Colonic mucosa (tissue), 4 donors: ENCODE measurements at regions not wholly inside any gene's neighbourhood (a gene's known extent, or its start where the extent isn't known, plus 50 kb on each side); places are given as distances from the start of the nearest gene placed in this dataset.

Experiments used
- DNase-seq: peaks from one replicate; pipeline ENCODE4 v3.0.0-alpha.2; 2020
- H3K27ac ChIP-seq: fragments of 200-600 bp; one replicate; pipeline ENCODE4 v1.8.0; 2021
- H3K27me3 ChIP-seq: fragments of 200-600 bp; one replicate; pipeline ENCODE4 v1.8.0; 2021
- H3K36me3 ChIP-seq: fragments of 200-600 bp; one replicate; pipeline ENCODE4 v1.8.0; 2021
- H3K4me1 ChIP-seq: fragments of 200-600 bp; one replicate; pipeline ENCODE4 v1.8.0; 2021; ENCODE audit warnings: mild to moderate bottlenecking
- H3K4me3 ChIP-seq: fragments of 200-600 bp; one replicate; pipeline ENCODE4 v1.8.0; 2021
- H3K9ac ChIP-seq, 2 donors: one replicate each; pipeline ENCODE4 v1.7.0; 2013; ENCODE audit warnings: control low read depth in 2 of 2, low read depth in 2 of 2, low read length in 2 of 2
- H3K9me3 ChIP-seq: fragments of 200-600 bp; one replicate; pipeline ENCODE4 v1.8.0; 2021
- CTCF ChIP-seq: fragments of 200-600 bp; IDR thresholded peaks from one replicate; pipeline ENCODE4 v1.8.0; 2022; ENCODE audit warnings: antibody characterized with exemption, mild to moderate bottlenecking
- intact Hi-C: fragments of 100-400 bp; cut with DNase I; formaldehyde crosslinking; loops from one replicate; pipeline ENCODE4 v1.14.1; 2022
- donor health status: healthy.
- donor health status: DM: no; HTN: no; CAD: no.
- donor health status: DM: no; HTN: no; CAD: no.

GRCh38 chr1:37262439-37263170, 211.8 kb upstream of the ZC3H12A start:
- H3K27me3 ChIP-seq, result no peaks in the 10 kb centered on the region
- no peak for DNase-seq
- H3K9ac ChIP-seq, result no peak overlapping the region
- no peak for TF ChIP-seq CTCF
- intact Hi-C loops, result no loop called here
- no peaks in the 10 kb centered on the region for H3K9me3 ChIP-seq
- H3K27ac ChIP-seq, result no peak overlapping the region
- no peak overlapping the region for H3K4me3 ChIP-seq
- no peaks in the 10 kb centered on the region for H3K4me1 ChIP-seq
- H3K36me3 ChIP-seq, result no peaks in the 10 kb centered on the region

GRCh38 chr1:37265156-37265555, 209.2 kb upstream of the ZC3H12A start:
- intact Hi-C loops, result no loop called here
- Histone ChIP-seq H3K4me3 (no peak overlapping the region), H3K27me3 (no peaks in the 10 kb centered on the region), H3K36me3 (no peaks in the 10 kb centered on the region), H3K9me3 (no peaks in the 10 kb centered on the region), H3K4me1 (no peaks in the 10 kb centered on the region), H3K27ac (no peak overlapping the region), H3K9ac (no peak overlapping the region)
- DNase-seq, result no peak
- no peak for TF ChIP-seq CTCF

GRCh38 chr1:37265786-37266667, 208.4 kb upstream of the ZC3H12A start:
- no peak overlapping the region for H3K4me3 ChIP-seq
- H3K9ac ChIP-seq, result no peak overlapping the region
- no peaks in the 10 kb centered on the region for H3K4me1 ChIP-seq
- intact Hi-C loops, result no loop called here
- no peaks in the 10 kb centered on the region for H3K27me3 ChIP-seq
- no peaks in the 10 kb centered on the region for H3K9me3 ChIP-seq
- H3K27ac ChIP-seq, result no peak overlapping the region
- H3K36me3 ChIP-seq, result no peaks in the 10 kb centered on the region
- no peak for DNase-seq
- no peak for TF ChIP-seq CTCF

- TF ChIP-seq CTCF, result no peak
- H3K4me3 ChIP-seq, result no peak overlapping the region
These were observed 207.1 kb upstream of the ZC3H12A start for GRCh38 chr1:37267111-37267835.

GRCh38 chr1:37270639-37271038, 203.7 kb upstream of the ZC3H12A start:
- H3K27me3 ChIP-seq, result no peaks in the 10 kb centered on the region
- no peaks in the 10 kb centered on the region for H3K36me3 ChIP-seq
- no peaks in the 10 kb centered on the region for H3K4me1 ChIP-seq
- intact Hi-C loops, result no loop called here
- no peak for TF ChIP-seq CTCF
- no peak overlapping the region for H3K27ac ChIP-seq
- DNase-seq, result no peak
- no peak overlapping the region for H3K9ac ChIP-seq
- no peaks in the 10 kb centered on the region for H3K9me3 ChIP-seq
- no peak overlapping the region for H3K4me3 ChIP-seq

More at GRCh38 chr1:37267111-37267835, 207.1 kb upstream of the ZC3H12A start:
- Histone ChIP-seq H3K27ac (no peak overlapping the region), H3K4me1 (no peaks in the 10 kb centered on the region), H3K9me3 (no peaks in the 10 kb centered on the region), H3K27me3 (no peaks in the 10 kb centered on the region), H3K9ac (no peak overlapping the region), H3K36me3 (no peaks in the 10 kb centered on the region)
- no peak for DNase-seq
- intact Hi-C loops, result no loop called here
